Suprapubic skin (tissue), 4 donors: ENCODE measurements at regions not wholly inside any gene's neighbourhood (a gene's known extent, or its start where the extent isn't known, plus 50 kb on each side); places are given as distances from the start of the nearest gene placed in this dataset.

ENCODE experiments used
- EP300 ChIP-seq: sonication (generic); formaldehyde crosslinking; IDR thresholded peaks from one replicate; pipeline ENCODE4 v1.6.1; 2017; ENCODE audit warnings: antibody characterized with exemption
- POLR2AphosphoS5 ChIP-seq, 3 donors: sonication (generic); formaldehyde crosslinking; IDR thresholded peaks; one replicate each; pipeline ENCODE4 v1.6.1; 2017; ENCODE audit warnings: antibody characterized with exemption in 3 of 3
- TF ChIP-seq, protein P1 (sequence below), 2 donors: fragments of 200-600 bp in 1 of 2; fragments of 450-650 bp in 1 of 2; sonication (generic) in 1 of 2; IDR thresholded peaks; one replicate each; pipeline ENCODE4 v1.5.1; 2016 to 2019; ENCODE audit warnings: antibody characterized with exemption in 2 of 2, mild to moderate bottlenecking in 1 of 2, moderate library complexity in 1 of 2

DNA sequence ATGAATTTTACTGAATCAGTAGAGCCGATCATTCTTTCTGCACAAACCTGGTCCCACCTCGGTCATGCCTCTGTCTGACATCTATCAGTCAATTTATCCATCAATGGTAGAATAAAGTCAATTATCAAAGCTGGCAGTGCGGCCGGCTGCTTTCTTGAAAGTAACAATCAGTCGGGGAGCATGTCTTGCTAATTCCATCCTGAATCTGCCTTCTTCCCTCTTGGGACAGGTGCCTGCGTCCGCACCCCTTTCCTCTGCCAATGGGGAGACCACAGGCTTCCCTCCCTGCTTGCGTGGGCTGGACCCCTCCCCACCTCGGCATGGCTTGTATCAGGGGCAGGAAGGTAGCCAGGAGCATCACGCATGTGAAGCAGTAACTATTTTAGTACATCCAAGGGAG, 962.9 kb downstream of the BRD1 start:
- TF ChIP-seq, protein P1, sequence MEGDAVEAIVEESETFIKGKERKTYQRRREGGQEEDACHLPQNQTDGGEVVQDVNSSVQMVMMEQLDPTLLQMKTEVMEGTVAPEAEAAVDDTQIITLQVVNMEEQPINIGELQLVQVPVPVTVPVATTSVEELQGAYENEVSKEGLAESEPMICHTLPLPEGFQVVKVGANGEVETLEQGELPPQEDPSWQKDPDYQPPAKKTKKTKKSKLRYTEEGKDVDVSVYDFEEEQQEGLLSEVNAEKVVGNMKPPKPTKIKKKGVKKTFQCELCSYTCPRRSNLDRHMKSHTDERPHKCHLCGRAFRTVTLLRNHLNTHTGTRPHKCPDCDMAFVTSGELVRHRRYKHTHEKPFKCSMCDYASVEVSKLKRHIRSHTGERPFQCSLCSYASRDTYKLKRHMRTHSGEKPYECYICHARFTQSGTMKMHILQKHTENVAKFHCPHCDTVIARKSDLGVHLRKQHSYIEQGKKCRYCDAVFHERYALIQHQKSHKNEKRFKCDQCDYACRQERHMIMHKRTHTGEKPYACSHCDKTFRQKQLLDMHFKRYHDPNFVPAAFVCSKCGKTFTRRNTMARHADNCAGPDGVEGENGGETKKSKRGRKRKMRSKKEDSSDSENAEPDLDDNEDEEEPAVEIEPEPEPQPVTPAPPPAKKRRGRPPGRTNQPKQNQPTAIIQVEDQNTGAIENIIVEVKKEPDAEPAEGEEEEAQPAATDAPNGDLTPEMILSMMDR (IDR thresholded peaks at IDR 0.05) = no peak
- no peak for TF ChIP-seq EP300
- TF ChIP-seq POLR2AphosphoS5 (IDR thresholded peaks at IDR 0.05) = no peak
